AG08396 (cell line): ENCODE measurements at regions not wholly inside any gene's neighbourhood (a gene's known extent, or its start where the extent isn't known, plus 50 kb on each side); places are given as distances from the start of the nearest gene placed in this dataset.
"Not testable (repeated sequence)": the region's sequence is repeated elsewhere in the genome, so short reads cannot be mapped to it uniquely, and the experiment has no call there.

ENCODE experiments used
- DNase-seq: peaks from one replicate; pipeline ENCODE4 v3.0.0; 2012; ENCODE audit warnings: low spot score, mixed read lengths

GRCh38 chr9:85332487-85332886, 409.3 kb downstream of the AGTPBP1 start:
- DNase-seq: no peak

- DNase-seq: no peak
Measured at GRCh38 chr9:85331626-85332025, 410.1 kb downstream of the AGTPBP1 start.

GRCh38 chr9:85322592-85322991, 419.2 kb downstream of the AGTPBP1 start:
- DNase-seq: no peak

GRCh38 chr9:85321561-85321960, 420.2 kb downstream of the AGTPBP1 start:
- no peak for DNase-seq

GRCh38 chr9:85319936-85320656, 421.7 kb downstream of the AGTPBP1 start:
- no peak for DNase-seq

GRCh38 chr9:85315535-85315934, 426.2 kb downstream of the AGTPBP1 start:
- DNase-seq: not testable (repeated sequence)

- DNase-seq: no peak
Measured at GRCh38 chr9:85310573-85310972, 431.2 kb downstream of the AGTPBP1 start.

- DNase-seq: no peak
Measured at GRCh38 chr9:85303757-85304134, 438.0 kb downstream of the AGTPBP1 start.

- DNase-seq: no peak
Measured at GRCh38 chr9:85302938-85303756, 438.6 kb downstream of the AGTPBP1 start.

GRCh38 chr9:85298499-85298898, 443.3 kb downstream of the AGTPBP1 start:
- DNase-seq: no peak

- not testable (repeated sequence) for DNase-seq
Measured at GRCh38 chr9:85295244-85295643, 446.5 kb downstream of the AGTPBP1 start.

- no peak for DNase-seq
Measured at GRCh38 chr9:85292261-85292660, 449.5 kb downstream of the AGTPBP1 start.

GRCh38 chr9:85291266-85291665, 450.5 kb downstream of the AGTPBP1 start:
- no peak for DNase-seq

- DNase-seq: no peak
Measured at GRCh38 chr9:85290019-85290418, 451.7 kb downstream of the AGTPBP1 start.

- DNase-seq: no peak
Measured at GRCh38 chr9:85289142-85289541, 452.6 kb downstream of the AGTPBP1 start.

- DNase-seq: no peak
Measured at GRCh38 chr9:85283421-85283820, 458.3 kb downstream of the AGTPBP1 start.

GRCh38 chr9:85278769-85279168, 463.0 kb downstream of the AGTPBP1 start:
- no peak for DNase-seq

GRCh38 chr9:85276741-85277140, 465.0 kb downstream of the AGTPBP1 start:
- no peak for DNase-seq

- no peak for DNase-seq
Measured at GRCh38 chr9:85269811-85270210, 471.9 kb downstream of the AGTPBP1 start.

GRCh38 chr9:85268131-85268530, 473.6 kb downstream of the AGTPBP1 start:
- no peak for DNase-seq

- no peak for DNase-seq
Measured at GRCh38 chr9:85264695-85265094, 477.1 kb downstream of the AGTPBP1 start.

GRCh38 chr9:85263288-85263687, 478.5 kb downstream of the AGTPBP1 start:
- DNase-seq: no peak

GRCh38 chr9:85262333-85262732, 479.4 kb downstream of the AGTPBP1 start:
- no peak for DNase-seq
